GM18873 (cell line): ENCODE measurements at regions not wholly inside any gene's neighbourhood (a gene's known extent, or its start where the extent isn't known, plus 50 kb on each side); places are given as distances from the start of the nearest gene placed in this dataset.

Experiments
- ATAC-seq: cut with Tn5 transposase; IDR thresholded peaks from one replicate; pipeline ENCODE4 v1.9.1; 2021; ENCODE audit warnings: mild to moderate bottlenecking, moderate library complexity, moderate number of reproducible peaks; ENCODE audit not compliant: unreplicated experiment, low FRiP score

DNA sequence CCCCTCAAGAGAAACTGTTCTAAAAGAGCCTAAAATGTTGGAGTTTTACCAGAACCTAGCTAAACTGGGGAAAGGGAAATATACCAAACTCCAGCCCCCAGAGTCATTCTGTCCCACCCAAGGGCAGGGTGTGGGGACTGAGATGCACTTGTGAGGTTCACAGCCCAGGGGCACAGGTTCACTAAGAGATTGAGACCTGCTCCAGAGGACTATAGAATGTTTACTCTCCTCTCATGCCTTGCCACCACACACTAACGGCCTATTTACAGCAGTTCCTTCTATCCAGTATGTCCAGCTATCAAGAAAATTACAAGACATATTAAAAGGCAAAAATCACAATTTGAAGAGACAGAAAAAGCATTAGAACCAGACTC, 60.6 kb upstream of the PARP11 start:
- no peak for ATAC-seq

- ATAC-seq: no peak
These were observed 60.0 kb upstream of the PARP11 start for GRCh38 chr12:3933074-3933818.

DNA sequence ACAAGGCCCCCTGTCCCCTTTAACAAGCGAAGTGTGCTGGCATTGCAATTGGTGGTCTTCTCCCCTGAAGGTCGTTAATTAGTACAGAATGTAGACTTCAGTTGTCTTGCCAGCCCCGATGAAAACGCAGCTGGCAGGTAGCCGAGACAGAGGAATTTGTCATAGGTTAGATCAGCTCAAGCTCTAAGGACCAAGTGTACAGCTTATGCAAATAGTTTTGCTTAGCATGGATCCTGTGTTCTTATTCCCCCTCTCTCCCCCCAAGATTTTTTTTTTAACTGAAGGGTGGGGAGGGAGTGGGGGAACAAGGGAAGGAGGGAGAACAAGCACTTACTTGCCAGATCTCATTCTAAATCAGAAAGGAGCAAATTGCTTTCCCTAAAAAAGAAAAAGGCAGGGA, 58.6 kb upstream of the PARP11 start:
- no peak for ATAC-seq

GRCh38 chr12:3931206-3931605, 58.0 kb upstream of the PARP11 start:
- no peak for ATAC-seq

DNA sequence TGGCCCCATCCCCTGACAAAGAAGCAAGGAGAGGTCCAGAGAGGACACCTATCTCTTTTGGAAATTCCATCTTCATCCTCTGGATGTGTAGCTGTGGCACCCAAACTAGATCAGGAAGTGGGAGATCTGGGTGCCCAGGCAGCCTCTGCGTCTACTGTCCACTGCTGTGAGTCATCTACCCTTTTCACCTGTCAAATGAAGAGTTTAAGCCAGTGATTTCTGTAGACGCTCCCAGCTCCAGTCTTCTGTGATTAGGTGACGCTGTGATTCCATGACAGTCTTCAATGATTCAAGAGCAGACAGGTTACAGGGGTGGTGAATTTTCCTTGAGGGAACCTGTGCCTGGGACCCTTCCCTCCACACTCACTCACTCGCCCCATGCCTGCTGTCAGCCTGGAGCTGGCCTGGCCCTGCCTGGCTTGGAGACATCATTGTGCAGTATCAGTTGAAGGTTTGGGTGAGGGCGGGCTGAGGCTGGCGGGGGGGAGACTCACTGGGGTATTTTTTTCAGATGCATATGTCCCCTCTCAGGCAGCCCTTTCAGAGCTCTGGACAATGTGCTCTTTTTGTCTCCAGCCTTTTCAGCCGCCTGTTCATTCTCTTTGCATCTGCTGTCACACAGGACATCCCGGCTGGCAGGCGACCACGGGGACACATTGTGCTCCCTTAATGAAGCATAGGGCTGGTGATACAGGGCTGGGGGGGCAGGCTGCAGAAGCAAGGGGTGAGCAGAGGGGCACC, 56.8 kb upstream of the PARP11 start:
- ATAC-seq: no peak

GRCh38 chr12:3928538-3929184, 55.5 kb upstream of the PARP11 start:
- no peak for ATAC-seq

DNA sequence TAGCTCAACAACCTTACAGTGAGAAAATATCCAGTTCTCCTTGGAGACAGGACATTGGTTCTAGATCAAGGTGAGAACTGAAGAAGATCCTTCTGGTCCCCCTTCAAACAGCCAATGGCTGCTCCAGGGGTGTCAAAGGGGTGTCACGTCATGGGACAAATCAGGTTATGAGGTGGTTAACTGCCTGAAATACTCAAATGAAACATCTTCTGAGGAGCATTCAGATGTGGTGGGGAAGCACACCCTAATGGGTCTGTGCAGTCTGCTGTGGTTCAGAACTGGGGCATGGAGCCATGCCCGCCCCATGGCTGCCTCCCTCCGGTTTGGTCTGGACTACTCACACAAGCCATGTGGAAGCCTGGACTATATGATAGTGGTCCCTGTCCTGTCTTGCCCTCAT, 52.4 kb upstream of the PARP11 start:
- no peak for ATAC-seq

DNA sequence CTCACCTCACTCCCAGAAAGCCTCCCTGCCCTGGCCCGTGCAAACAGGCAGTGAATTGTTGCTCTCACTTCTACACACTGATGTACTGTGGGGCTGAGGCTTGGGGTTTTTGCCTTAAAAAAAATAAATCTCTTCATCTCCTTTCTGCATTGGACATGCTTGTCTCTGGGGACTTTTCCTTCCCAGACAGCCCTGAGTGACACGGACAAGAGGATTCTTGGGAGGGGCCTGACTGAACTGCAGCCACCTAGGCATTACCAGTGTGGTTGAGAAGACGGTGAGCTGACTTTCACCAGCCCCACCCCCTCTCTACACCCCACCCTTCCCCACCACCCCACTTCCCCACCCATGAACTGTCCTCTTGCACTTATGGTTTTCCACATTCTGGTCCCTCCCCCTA, 51.6 kb upstream of the PARP11 start:
- ATAC-seq: no peak

DNA sequence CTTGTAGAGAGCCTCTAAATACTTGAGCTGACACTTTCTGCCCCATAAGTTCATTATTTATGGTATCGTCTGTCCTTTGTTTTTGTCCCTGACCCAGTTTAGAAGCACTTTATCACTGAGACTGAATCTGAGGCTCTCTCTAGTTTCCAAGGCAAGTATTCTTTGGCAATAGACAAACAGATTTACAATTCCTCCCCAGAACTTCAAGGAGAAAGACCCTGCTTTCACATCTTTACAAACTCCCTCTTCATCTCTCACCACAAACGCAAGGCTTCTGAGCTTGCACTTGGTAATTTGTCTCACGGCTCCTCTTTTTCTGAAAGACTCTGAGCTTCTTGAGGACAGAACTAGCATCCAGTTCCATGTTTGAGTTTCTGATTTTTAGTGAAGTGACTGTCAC, 49.8 kb upstream of the PARP11 start:
- ATAC-seq: no peak
